ENCODE measurements at regions not wholly inside any gene's neighbourhood (a gene's known extent, or its start where the extent isn't known, plus 50 kb on each side); places are given as distances from the start of the nearest gene placed in this dataset.

DNA sequence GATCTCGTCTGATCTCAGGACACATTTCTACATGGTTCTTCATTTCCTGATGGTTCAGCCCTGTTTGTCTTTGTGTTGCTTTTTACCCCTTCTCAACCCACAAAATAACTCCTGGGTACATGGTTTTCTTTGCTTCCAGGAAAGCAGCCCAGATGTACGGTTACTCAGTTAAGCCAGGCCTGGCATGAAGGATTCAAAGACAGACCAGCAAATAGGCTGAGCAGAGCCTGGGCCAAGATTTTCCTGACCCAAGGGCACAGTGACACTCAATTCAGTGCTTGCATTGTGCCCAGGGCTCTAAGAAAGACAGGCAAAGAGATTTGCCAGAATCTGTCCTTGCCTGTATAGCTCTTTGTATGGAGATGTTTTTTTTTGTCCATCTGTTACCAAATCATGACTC is 340.8 kb upstream of the KIAA1217 start:
- no peak overlapping the region for H2AK5ac ChIP-seq (ENCODE audit: low read depth, low read length)
- 92% methylated on average over 2 of the region's 2 CpGs; no CpG with 5 or more reads in 1 of the 2 experiments for WGBS, 2 experiments (ENCODE audit: extremely low coverage in 1 of 2, insufficient coverage in 1 of 2, insufficient read length in 1 of 2, insufficient replicate concordance in 2 of 2, low coverage in 1 of 2, low lambda C conversion rate in 2 of 2, missing lambda C conversion rate in 1 of 2)
- no peak overlapping the region for H2BK12ac ChIP-seq (ENCODE audit: low read depth, low read length)
- H3K4me3 ChIP-seq (ENCODE audit: extremely low read depth in 1 of 4, insufficient read depth in 2 of 4, low read depth in 3 of 4, low read length in 4 of 4): no peak overlapping the region
- no peak overlapping the region for H3K4ac ChIP-seq (replicated peaks; ENCODE audit: insufficient read length, low read depth, low read length)
- no peaks in the 10 kb centered on the region for H4K20me1 ChIP-seq (replicated peaks in 1 of 2; ENCODE audit: control insufficient read depth in 1 of 2, insufficient read depth in 2 of 2, low read length in 2 of 2)
- no peaks in the 10 kb centered on the region for H3K79me1 ChIP-seq (ENCODE audit: low read depth, low read length)
- peaks cover 0 to 6% (median 3%) of the 10 kb centered on the region in 4 experiments; a peak in 1 of 7 replicates for H3K4me1 ChIP-seq (replicated peaks in 1 of 4; ENCODE audit: control insufficient read depth in 3 of 4, insufficient read depth in 4 of 4, low read length in 3 of 4)
- H2BK20ac ChIP-seq (ENCODE audit: low read length): no peak overlapping the region
- H3K14ac ChIP-seq (ENCODE audit: insufficient read length): no peak overlapping the region
- no peaks in the 10 kb centered on the region for H3K23me2 ChIP-seq (ENCODE audit: low read depth, low read length)
- no peak overlapping the region for H2BK15ac ChIP-seq (ENCODE audit: low read length)
- no peaks in the 10 kb centered on the region for H3K27me3 ChIP-seq (replicated peaks in 1 of 4; ENCODE audit: control insufficient read depth in 3 of 4, extremely low read depth in 1 of 4, insufficient read depth in 3 of 4, low read length in 3 of 4)
- no peak overlapping the region for H3K9ac ChIP-seq (replicated peaks in 1 of 4; ENCODE audit: extremely low read depth in 1 of 4, low read depth in 3 of 4, low read length in 3 of 4)
- no peak overlapping the region for H2BK120ac ChIP-seq (replicated peaks; ENCODE audit: low read depth, low read length)
- H2AFZ ChIP-seq (ENCODE audit: low read length): no peak overlapping the region
- no peak overlapping the region for H3K23ac ChIP-seq (ENCODE audit: insufficient read length)
- FAIRE-seq (no peak), DNase-seq (ENCODE audit: low read depth in 1 of 2, low spot score in 2 of 2) (no peak)
- H3K9me3 ChIP-seq (ENCODE audit: insufficient read depth in 2 of 2, low read depth in 1 of 2, low read length in 1 of 2): no peaks in the 10 kb centered on the region
- H3K27ac ChIP-seq (ENCODE audit: low read depth, low read length): no peak overlapping the region
- H4K5ac ChIP-seq (ENCODE audit: insufficient read length, low read depth, low read length): no peak overlapping the region
- no peak overlapping the region for H3K56ac ChIP-seq (replicated peaks; ENCODE audit: insufficient read length, low read depth, low read length)
- H4K8ac ChIP-seq (ENCODE audit: extremely low read depth, insufficient read depth, low read length): no peak overlapping the region
- H3K36me3 ChIP-seq (ENCODE audit: control insufficient read depth in 2 of 4, insufficient read depth in 4 of 4, low read length in 3 of 4): no peaks in the 10 kb centered on the region
- H3K18ac ChIP-seq (ENCODE audit: extremely low read depth, low read length): no peak overlapping the region
- POLR2A ChIA-PET (ENCODE audit: partially characterized antibody): no interaction called here
- no peak overlapping the region for H3K4me2 ChIP-seq (ENCODE audit: insufficient read depth in 1 of 2, low read depth in 2 of 2, low read length in 2 of 2)
- no peak overlapping the region for H2BK5ac ChIP-seq (ENCODE audit: low read depth, low read length)
- H3K79me2 ChIP-seq (ENCODE audit: control insufficient read depth in 1 of 2, insufficient read depth in 2 of 2, low read length in 2 of 2): no peaks in the 10 kb centered on the region
- H4K91ac ChIP-seq (replicated peaks; ENCODE audit: insufficient read length, low read length): no peak overlapping the region
- CTCF ChIA-PET (ENCODE audit: partially characterized antibody): no interaction called here
- TF ChIP-seq KDM4A (IDR thresholded peaks at IDR 0.05; ENCODE audit: low read depth, low read length, severe bottlenecking): no peak
- no peak for TF ChIP-seq YY1 (IDR thresholded peaks at IDR 0.05; ENCODE audit: low read depth, low read length)
- TF ChIP-seq TAF7 (optimal IDR thresholded peaks at IDR 0.05; ENCODE audit: borderline replicate concordance, low read depth, low read length): no peak
- no peak for TF ChIP-seq RNF2 (IDR thresholded peaks at IDR 0.05; ENCODE audit: borderline replicate concordance, low read depth, low read length, missing control alignments, poor library complexity, severe bottlenecking)
- TF ChIP-seq MAFK (IDR thresholded peaks at IDR 0.05; ENCODE audit: low read depth, low read length): no peak
- TF ChIP-seq SP1 (IDR thresholded peaks at IDR 0.05; ENCODE audit: low read depth, low read length): no peak
- TF ChIP-seq ASH2L (IDR thresholded peaks at IDR 0.05; ENCODE audit: low read length): no peak
- TF ChIP-seq PHF8 (conservative IDR thresholded peaks at IDR 0.05; ENCODE audit: low read depth, low read length): no peak
- no peak for TF ChIP-seq POU5F1 (IDR thresholded peaks at IDR 0.05; ENCODE audit: low read depth, low read length)
- TF ChIP-seq EP300 (IDR thresholded peaks at IDR 0.05; ENCODE audit: borderline replicate concordance in 1 of 2, low read depth in 2 of 2, low read length in 2 of 2): no peak
- TF ChIP-seq GTF2F1 (IDR thresholded peaks at IDR 0.05; ENCODE audit: borderline replicate concordance, low read depth, low read length): no peak
- TF ChIP-seq KDM1A (IDR thresholded peaks at IDR 0.05; ENCODE audit: borderline replicate concordance, low read length): no peak
- no peak for TF ChIP-seq ZNF274 (IDR thresholded peaks at IDR 0.05; ENCODE audit: borderline replicate concordance, extremely low read depth, low read length)
- TF ChIP-seq HDAC6 (IDR thresholded peaks at IDR 0.05; ENCODE audit: low read depth, low read length): no peak
- no peak for TF ChIP-seq JUN (IDR thresholded peaks at IDR 0.05; ENCODE audit: low read depth, low read length)
